Progenitor cell of endocrine pancreas (in vitro differentiated cells): ENCODE measurements at regions not wholly inside any gene's neighbourhood (a gene's known extent, or its start where the extent isn't known, plus 50 kb on each side); places are given as distances from the start of the nearest gene placed in this dataset.

Experiments
- DNase-seq: peaks from one replicate; pipeline ENCODE4 v3.0.0; 2021; ENCODE audit warnings: low spot score; ENCODE audit not compliant: unreplicated experiment
- H3K27ac Mint-ChIP-seq: 2 replicates; pipeline ENCODE4 v1.8.0; 2021; ENCODE audit warnings: mild to moderate bottlenecking, moderate library complexity, mixed read lengths
- H3K27me3 Mint-ChIP-seq: 2 replicates; pipeline ENCODE4 v1.8.0; 2021; ENCODE audit warnings: mixed read lengths
- H3K36me3 Mint-ChIP-seq: 2 replicates; pipeline ENCODE4 v1.8.0; 2022; ENCODE audit warnings: mixed read lengths; ENCODE audit not compliant: insufficient read depth
- H3K4me1 Mint-ChIP-seq: 2 replicates; pipeline ENCODE4 v1.8.0; 2021; ENCODE audit warnings: low read depth, mixed read lengths
- H3K4me3 Mint-ChIP-seq: 2 replicates; pipeline ENCODE4 v1.8.0; 2021; ENCODE audit warnings: low read depth, mild to moderate bottlenecking, moderate library complexity, mixed read lengths
- H3K9me3 Mint-ChIP-seq: 2 replicates; pipeline ENCODE4 v1.8.0; 2021; ENCODE audit warnings: low read depth, mixed read lengths
- CTCF ChIP-seq: fragments of 200-600 bp; sonication (generic); IDR thresholded peaks from one replicate; pipeline ENCODE4 v1.5.0; 2021; ENCODE audit warnings: antibody characterized with exemption, mild to moderate bottlenecking; ENCODE audit not compliant: unreplicated experiment

DNA sequence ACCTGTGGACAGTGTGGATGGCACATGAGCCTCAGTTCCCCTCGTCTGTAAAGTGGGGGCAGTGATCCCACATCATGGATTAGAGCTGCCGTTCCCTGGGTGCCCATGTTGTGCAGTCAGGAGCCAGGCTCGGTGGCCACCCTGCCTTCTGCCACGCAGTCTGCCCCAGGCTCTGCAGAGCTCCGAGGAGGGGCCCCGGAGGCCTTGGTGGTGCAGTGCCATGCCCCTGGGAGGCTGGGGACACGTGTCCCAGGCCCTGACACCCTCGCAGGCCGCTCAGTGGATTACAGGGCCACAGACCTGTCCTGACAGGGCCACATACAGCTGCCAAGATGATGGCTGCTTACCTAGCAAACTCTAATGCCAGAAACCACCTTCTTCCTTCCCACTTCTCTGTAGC lies 59.7 kb upstream of the ZNF469 start:
- peaks cover 7% of the 10 kb centered on the region for H3K27me3 Mint-ChIP-seq
- TF ChIP-seq CTCF = no peak
- H3K36me3 Mint-ChIP-seq = no peaks in the 10 kb centered on the region
- no peak for DNase-seq
- H3K27ac Mint-ChIP-seq = no peak overlapping the region
- no peaks in the 10 kb centered on the region for H3K4me1 Mint-ChIP-seq
- no peak overlapping the region for H3K4me3 Mint-ChIP-seq
- no peaks in the 10 kb centered on the region for H3K9me3 Mint-ChIP-seq

DNA sequence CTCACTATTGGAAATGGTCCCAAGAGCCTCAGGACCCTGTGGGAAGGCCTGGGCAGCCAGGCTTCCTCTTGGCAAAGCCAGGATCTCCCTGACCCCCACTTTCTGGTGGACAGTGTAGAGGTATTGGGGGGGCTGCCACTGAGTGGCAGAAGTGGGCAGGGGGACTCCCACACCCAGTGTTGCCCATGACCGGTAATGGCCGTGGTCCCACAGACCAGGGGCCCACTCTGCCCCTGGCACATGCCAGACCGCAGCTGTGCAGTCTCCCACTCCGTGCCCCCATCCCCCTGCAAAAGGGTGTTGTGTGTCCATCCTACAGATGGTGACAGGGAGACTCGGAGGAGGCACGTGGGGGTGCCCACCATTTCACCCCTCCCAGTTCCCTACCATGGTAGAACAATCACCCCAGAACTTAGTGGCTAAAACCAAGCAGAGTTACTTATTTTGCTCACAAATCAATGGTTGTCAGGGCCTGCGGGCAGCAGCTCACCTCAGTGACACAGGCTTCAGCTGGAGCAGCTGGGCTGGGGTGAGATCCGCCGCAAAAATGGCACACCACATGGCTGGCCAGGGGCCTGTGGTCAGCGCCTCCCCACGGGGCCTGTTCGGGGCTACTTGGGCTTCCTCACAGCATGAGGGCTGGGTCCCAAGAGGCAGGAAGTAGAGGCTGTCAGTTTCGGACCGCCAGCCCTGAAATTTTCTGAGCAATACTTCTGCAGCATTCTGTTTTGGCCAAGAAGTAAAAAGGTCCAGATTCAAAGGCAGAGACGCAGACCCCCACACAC lies 59.0 kb upstream of the ZNF469 start:
- no peak for TF ChIP-seq CTCF
- Mint-ChIP-seq H3K27ac (no peak overlapping the region), H3K9me3 (no peaks in the 10 kb centered on the region), H3K36me3 (no peaks in the 10 kb centered on the region), H3K27me3 (peaks cover 12% of the 10 kb centered on the region), H3K4me1 (no peaks in the 10 kb centered on the region), H3K4me3 (no peak overlapping the region)
- no peak for DNase-seq

GRCh38 chr16:88325087-88325750 lies 57.5 kb upstream of the ZNF469 start:
- Mint-ChIP-seq H3K9me3 (no peaks in the 10 kb centered on the region), H3K36me3 (no peaks in the 10 kb centered on the region), H3K27me3 (peaks cover 12% of the 10 kb centered on the region), H3K4me3 (no peak overlapping the region), H3K27ac (no peak overlapping the region), H3K4me1 (no peaks in the 10 kb centered on the region)
- TF ChIP-seq CTCF = no peak
- no peak for DNase-seq

- no peaks in the 10 kb centered on the region for H3K36me3 Mint-ChIP-seq
- TF ChIP-seq CTCF = no peak
- no peaks in the 10 kb centered on the region for H3K9me3 Mint-ChIP-seq
- H3K27me3 Mint-ChIP-seq = peaks cover 12% of the 10 kb centered on the region
- DNase-seq = no peak
- no peak overlapping the region for H3K4me3 Mint-ChIP-seq
- H3K4me1 Mint-ChIP-seq = no peaks in the 10 kb centered on the region
- H3K27ac Mint-ChIP-seq = no peak overlapping the region
These were observed 56.8 kb upstream of the ZNF469 start for GRCh38 chr16:88325976-88326375.

GRCh38 chr16:88326611-88327485 lies 55.9 kb upstream of the ZNF469 start:
- no peaks in the 10 kb centered on the region for H3K4me1 Mint-ChIP-seq
- no peak overlapping the region for H3K4me3 Mint-ChIP-seq
- H3K27ac Mint-ChIP-seq = no peak overlapping the region
- DNase-seq = no peak
- H3K9me3 Mint-ChIP-seq = no peaks in the 10 kb centered on the region
- H3K36me3 Mint-ChIP-seq = no peaks in the 10 kb centered on the region
- peaks cover 12% of the 10 kb centered on the region for H3K27me3 Mint-ChIP-seq
- no peak for TF ChIP-seq CTCF
